NCI-H1930 (cell line): ENCODE measurements at regions not wholly inside any gene's neighbourhood (a gene's known extent, or its start where the extent isn't known, plus 50 kb on each side); places are given as distances from the start of the nearest gene placed in this dataset.

Experiments used
- DNase-seq, 2 experiments: peaks; one replicate each; lab custom pipeline; 2025; lab: John Stamatoyannopoulos, UW

GRCh38 chr7:21364801-21365271, 63.0 kb upstream of the SP4 start:
- DNase-seq: no peak

GRCh38 chr7:21365866-21366624, 61.8 kb upstream of the SP4 start:
- DNase-seq: peak; percentile 36 to 72

- DNase-seq: peak in 1 of 2 experiments; percentile 30
These were observed 60.8 kb upstream of the SP4 start for GRCh38 chr7:21367081-21367480.

GRCh38 chr7:21367537-21367936, 60.3 kb upstream of the SP4 start:
- DNase-seq: no peak

GRCh38 chr7:21368317-21368716, 59.6 kb upstream of the SP4 start:
- DNase-seq: no peak

- DNase-seq: no peak
These were observed 57.5 kb upstream of the SP4 start for GRCh38 chr7:21370283-21370982.

- no peak for DNase-seq
These were observed 56.5 kb upstream of the SP4 start for GRCh38 chr7:21371360-21371759.

- no peak for DNase-seq
These were observed 54.9 kb upstream of the SP4 start for GRCh38 chr7:21373031-21373430.

GRCh38 chr7:21374134-21374533, 53.7 kb upstream of the SP4 start:
- DNase-seq: no peak

- no peak for DNase-seq
These were observed 50.3 kb upstream of the SP4 start for GRCh38 chr7:21377545-21377944.
